HEK293 (cell line): ENCODE measurements at regions not wholly inside any gene's neighbourhood (a gene's known extent, or its start where the extent isn't known, plus 50 kb on each side); places are given as distances from the start of the nearest gene placed in this dataset.

Source experiments
- CTCF ChIA-PET: fragments of 350-600 bp; formaldehyde crosslinking; extraction: SDS; loops from one replicate; lab custom pipeline; 2021; ENCODE audit warnings: antibody characterized with exemption; lab: Yijun Ruan, JAX
- POLR2A ChIA-PET: fragments of 300-600 bp; formaldehyde crosslinking; extraction: SDS; loops from one replicate; lab custom pipeline; 2020; ENCODE audit warnings: antibody characterized with exemption, inconsistent platforms; lab: Yijun Ruan, JAX
- H3K27ac ChIP-seq: fragments of 200-500 bp; sonication (Bioruptor generic); 2 replicates; pipeline ENCODE4 v1.5.1; 2014; ENCODE audit warnings: low read depth, low read length, control low read depth, inconsistent platforms; ENCODE audit errors: extremely low read depth
- H3K36me3 ChIP-seq, 2 experiments: fragments of 200-500 bp in 1 of 2; sonication (Bioruptor generic) in 1 of 2; 1 replicate in 1 of 2; 2 replicates in 1 of 2; pipeline ENCODE4 v1.5.1; 2014 to 2017; ENCODE audit warnings: inconsistent platforms in 2 of 2, low read length in 2 of 2; ENCODE audit not compliant: control insufficient read depth in 2 of 2, insufficient read depth in 1 of 2
- H3K4me1 ChIP-seq: fragments of 200-500 bp; sonication (Bioruptor generic); 2 replicates; pipeline ENCODE4 v1.5.1; 2014; ENCODE audit warnings: mild to moderate bottlenecking, low read length, inconsistent platforms; ENCODE audit not compliant: control insufficient read depth, insufficient read depth
- H3K4me3 ChIP-seq: 2 replicates; pipeline ENCODE4 v1.5.1; 2011; ENCODE audit warnings: low read depth, mild to moderate bottlenecking, control low read depth, low read length, moderate library complexity
- H3K9me3 ChIP-seq: fragments of 200-500 bp; sonication (Bioruptor generic); 2 replicates; pipeline ENCODE4 v1.5.1; 2014; ENCODE audit warnings: low read depth, low read length, inconsistent platforms; ENCODE audit not compliant: control insufficient read depth, insufficient read depth
- BCL11A ChIP-seq: fragments of 450-650 bp; formaldehyde crosslinking; IDR thresholded peaks from 2 replicates; pipeline ENCODE4 v1.5.1; 2016; ENCODE audit warnings: low read depth, missing biosample characterization, missing genetic modification characterization
- EGR2 ChIP-seq: fragments of 450-650 bp; formaldehyde crosslinking; IDR thresholded peaks from 2 replicates; pipeline ENCODE4 v1.5.1; 2016; ENCODE audit warnings: low read depth, missing biosample characterization, missing genetic modification characterization
- GLIS2 ChIP-seq: fragments of 450-650 bp; formaldehyde crosslinking; IDR thresholded peaks from 2 replicates; pipeline ENCODE4 v1.5.1; 2016; ENCODE audit warnings: missing biosample characterization, missing genetic modification characterization
- KLF10 ChIP-seq: fragments of 450-650 bp; IDR thresholded peaks from 2 replicates; pipeline ENCODE4 v1.5.1; 2018; ENCODE audit warnings: missing biosample characterization, mild to moderate bottlenecking, missing genetic modification characterization
- SP3 ChIP-seq: fragments of 450-650 bp; formaldehyde crosslinking; IDR thresholded peaks from 2 replicates; pipeline ENCODE4 v1.5.1; 2016; ENCODE audit warnings: missing biosample characterization, missing genetic modification characterization
- ZBTB1 ChIP-seq: fragments of 450-650 bp; formaldehyde crosslinking; IDR thresholded peaks from 2 replicates; pipeline ENCODE4 v1.5.1; 2016; ENCODE audit warnings: missing biosample characterization, missing genetic modification characterization
- ZBTB48 ChIP-seq: fragments of 450-650 bp; formaldehyde crosslinking; IDR thresholded peaks from 2 replicates; pipeline ENCODE4 v1.5.1; 2016; ENCODE audit warnings: missing biosample characterization, missing genetic modification characterization
- ZFP69B ChIP-seq: fragments of 450-650 bp; formaldehyde crosslinking; IDR thresholded peaks from 2 replicates; pipeline ENCODE4 v1.5.1; 2016; ENCODE audit warnings: missing biosample characterization, missing genetic modification characterization
- ZNF133 ChIP-seq: fragments of 450-650 bp; formaldehyde crosslinking; IDR thresholded peaks from 2 replicates; pipeline ENCODE4 v1.5.1; 2016; ENCODE audit warnings: missing biosample characterization, missing genetic modification characterization
- ZNF184 ChIP-seq: fragments of 450-650 bp; IDR thresholded peaks from 2 replicates; pipeline ENCODE4 v1.5.1; 2018; ENCODE audit warnings: missing biosample characterization, mild to moderate bottlenecking, missing genetic modification characterization
- ZNF19 ChIP-seq: fragments of 450-650 bp; formaldehyde crosslinking; IDR thresholded peaks from 2 replicates; pipeline ENCODE4; 2016; ENCODE audit warnings: missing biosample characterization, missing genetic modification characterization, low read depth
- ZNF2 ChIP-seq: fragments of 450-650 bp; formaldehyde crosslinking; IDR thresholded peaks from 2 replicates; pipeline ENCODE4 v1.5.1; 2016; ENCODE audit warnings: missing biosample characterization, missing genetic modification characterization
- ZNF311 ChIP-seq: fragments of 450-650 bp; formaldehyde crosslinking; IDR thresholded peaks from 2 replicates; pipeline ENCODE4 v1.5.1; 2017; ENCODE audit warnings: missing biosample characterization, missing genetic modification characterization, borderline replicate concordance
- ZNF335 ChIP-seq: fragments of 450-650 bp; formaldehyde crosslinking; conservative IDR thresholded peaks from 2 replicates; pipeline ENCODE4 v1.5.1; 2016; ENCODE audit warnings: missing biosample characterization, missing genetic modification characterization
- ZNF341 ChIP-seq: fragments of 450-650 bp; formaldehyde crosslinking; IDR thresholded peaks from 2 replicates; pipeline ENCODE4; 2016; ENCODE audit warnings: low read depth, missing biosample characterization, missing genetic modification characterization
- ZNF350 ChIP-seq: fragments of 450-650 bp; formaldehyde crosslinking; IDR thresholded peaks from 2 replicates; pipeline ENCODE4 v1.5.0; 2017; ENCODE audit warnings: missing biosample characterization, mild to moderate bottlenecking, missing genetic modification characterization
- ZNF426 ChIP-seq: fragments of 450-650 bp; formaldehyde crosslinking; IDR thresholded peaks from 2 replicates; pipeline ENCODE4 v1.5.1; 2017; ENCODE audit warnings: missing biosample characterization, missing genetic modification characterization, mild to moderate bottlenecking, inconsistent platforms, moderate library complexity
- ZNF48 ChIP-seq: fragments of 450-650 bp; formaldehyde crosslinking; IDR thresholded peaks from 2 replicates; pipeline ENCODE4 v1.5.1; 2016; ENCODE audit warnings: missing biosample characterization, missing genetic modification characterization
- ZNF555 ChIP-seq: fragments of 450-650 bp; formaldehyde crosslinking; conservative IDR thresholded peaks from 2 replicates; pipeline ENCODE4 v1.5.1; 2017; ENCODE audit warnings: missing biosample characterization, mild to moderate bottlenecking, missing genetic modification characterization, inconsistent platforms
- ZNF585B ChIP-seq: fragments of 450-650 bp; formaldehyde crosslinking; IDR thresholded peaks from 2 replicates; pipeline ENCODE4 v1.5.1; 2016; ENCODE audit warnings: missing biosample characterization, missing genetic modification characterization
- ZNF658 ChIP-seq: fragments of 450-650 bp; formaldehyde crosslinking; IDR thresholded peaks from 2 replicates; pipeline ENCODE4; 2016; ENCODE audit warnings: missing biosample characterization, missing genetic modification characterization
- ZNF660 ChIP-seq: fragments of 450-650 bp; IDR thresholded peaks from 2 replicates; pipeline ENCODE4 v1.5.1; 2018; ENCODE audit warnings: missing biosample characterization, mild to moderate bottlenecking, missing genetic modification characterization
- ZNF677 ChIP-seq: fragments of 450-650 bp; IDR thresholded peaks from 2 replicates; pipeline ENCODE4 v1.5.0; 2018; ENCODE audit warnings: missing biosample characterization, mild to moderate bottlenecking, missing genetic modification characterization, moderate library complexity
- ZNF776 ChIP-seq: fragments of 450-650 bp; formaldehyde crosslinking; IDR thresholded peaks from 2 replicates; pipeline ENCODE4 v1.5.0; 2017; ENCODE audit warnings: missing biosample characterization, missing genetic modification characterization, borderline replicate concordance
- ZNF791 ChIP-seq: fragments of 450-650 bp; formaldehyde crosslinking; IDR thresholded peaks from 2 replicates; pipeline ENCODE4 v1.5.1; 2016; ENCODE audit warnings: missing biosample characterization, missing genetic modification characterization
- ZNF830 ChIP-seq: fragments of 450-650 bp; IDR thresholded peaks from 2 replicates; pipeline ENCODE4 v1.5.0; 2018; ENCODE audit warnings: missing biosample characterization, missing genetic modification characterization, low read depth, mild to moderate bottlenecking, moderate library complexity
- TF ChIP-seq, protein P1 (sequence below): fragments of 450-650 bp; formaldehyde crosslinking; IDR thresholded peaks from 2 replicates; pipeline ENCODE4 v1.5.1; 2016; ENCODE audit warnings: missing biosample characterization, missing genetic modification characterization, borderline replicate concordance
- TF ChIP-seq, protein P2 (sequence below): fragments of 450-650 bp; formaldehyde crosslinking; IDR thresholded peaks from 2 replicates; pipeline ENCODE4 v1.5.1; 2016; ENCODE audit warnings: missing biosample characterization, missing genetic modification characterization
- TF ChIP-seq, protein P3 (sequence below): sonication (generic); formaldehyde crosslinking; IDR thresholded peaks from 2 replicates; pipeline ENCODE4 v1.8.1; 2022; ENCODE audit warnings: mild to moderate bottlenecking, moderate library complexity, missing genetic modification reagents
- TF ChIP-seq, protein P4 (sequence below): fragments of 450-650 bp; formaldehyde crosslinking; IDR thresholded peaks from 2 replicates; pipeline ENCODE4 v1.5.1; 2016; ENCODE audit warnings: missing biosample characterization, missing genetic modification characterization

DNA sequence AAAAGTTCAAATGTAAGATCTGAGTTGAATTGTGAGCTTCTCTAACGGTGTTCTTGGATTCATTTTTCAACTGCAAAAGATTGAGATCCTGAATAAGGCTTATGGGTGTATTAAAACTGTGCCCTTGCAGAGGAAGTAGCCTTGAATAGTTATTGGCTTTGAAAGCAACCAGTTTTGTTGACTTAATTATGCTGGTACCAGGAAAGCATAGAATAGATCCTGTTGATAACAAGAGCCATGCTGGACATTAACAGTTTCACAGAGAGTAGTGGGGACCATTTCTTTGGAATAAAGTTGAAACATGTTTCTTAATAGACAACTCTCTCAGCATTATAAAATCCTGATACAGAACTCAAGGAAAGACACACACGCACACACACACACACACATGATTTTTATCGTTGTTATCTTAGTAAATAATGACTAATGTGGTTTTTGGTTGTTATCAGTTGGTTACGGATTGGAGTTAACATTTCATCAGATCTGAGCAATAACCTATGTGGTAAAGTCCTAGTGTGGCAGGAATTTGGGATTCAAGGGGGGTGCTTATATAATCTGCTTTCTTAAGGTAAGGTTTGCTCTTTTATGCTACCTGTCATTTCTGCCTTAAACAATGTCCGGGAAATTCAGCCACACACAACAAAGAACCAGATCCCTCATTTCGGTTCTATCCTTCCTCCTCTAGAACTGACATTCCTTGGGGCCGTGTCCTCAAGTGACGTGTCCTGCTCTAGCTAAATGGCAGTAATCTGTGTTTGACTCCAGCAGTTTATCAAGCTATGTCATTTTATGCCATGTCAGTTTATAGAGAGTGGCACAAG, 330.9 kb downstream of the CHRM3 start:
- Histone ChIP-seq H3K36me3 (no peaks in the 10 kb centered on the region), H3K4me3 (no peak overlapping the region), H3K4me1 (peaks cover 10% of the 10 kb centered on the region), H3K9me3 (no peaks in the 10 kb centered on the region), H3K27ac (no peak overlapping the region)
- TF ChIP-seq ZNF335 (tag by site-specific recombination) (no peak), ZNF341 (tag by site-specific recombination) (no peak), KLF10 (tag by site-specific recombination) (no peak), ZNF585B (tag by site-specific recombination) (no peak), ZNF19 (tag by site-specific recombination) (no peak), ZNF776 (tag by site-specific recombination) (no peak), ZNF311 (tag by site-specific recombination) (no peak), ZFP69B (no peak), ZNF133 (tag by site-specific recombination) (no peak), EGR2 (no peak), GLIS2 (tag by site-specific recombination) (no peak), ZNF660 (no peak), ZNF658 (tag by site-specific recombination) (no peak), ZNF426 (no peak), ZNF677 (tag by site-specific recombination) (no peak), ZNF184 (no peak), ZNF2 (tag by site-specific recombination) (no peak)
- TF ChIP-seq, protein P1, sequence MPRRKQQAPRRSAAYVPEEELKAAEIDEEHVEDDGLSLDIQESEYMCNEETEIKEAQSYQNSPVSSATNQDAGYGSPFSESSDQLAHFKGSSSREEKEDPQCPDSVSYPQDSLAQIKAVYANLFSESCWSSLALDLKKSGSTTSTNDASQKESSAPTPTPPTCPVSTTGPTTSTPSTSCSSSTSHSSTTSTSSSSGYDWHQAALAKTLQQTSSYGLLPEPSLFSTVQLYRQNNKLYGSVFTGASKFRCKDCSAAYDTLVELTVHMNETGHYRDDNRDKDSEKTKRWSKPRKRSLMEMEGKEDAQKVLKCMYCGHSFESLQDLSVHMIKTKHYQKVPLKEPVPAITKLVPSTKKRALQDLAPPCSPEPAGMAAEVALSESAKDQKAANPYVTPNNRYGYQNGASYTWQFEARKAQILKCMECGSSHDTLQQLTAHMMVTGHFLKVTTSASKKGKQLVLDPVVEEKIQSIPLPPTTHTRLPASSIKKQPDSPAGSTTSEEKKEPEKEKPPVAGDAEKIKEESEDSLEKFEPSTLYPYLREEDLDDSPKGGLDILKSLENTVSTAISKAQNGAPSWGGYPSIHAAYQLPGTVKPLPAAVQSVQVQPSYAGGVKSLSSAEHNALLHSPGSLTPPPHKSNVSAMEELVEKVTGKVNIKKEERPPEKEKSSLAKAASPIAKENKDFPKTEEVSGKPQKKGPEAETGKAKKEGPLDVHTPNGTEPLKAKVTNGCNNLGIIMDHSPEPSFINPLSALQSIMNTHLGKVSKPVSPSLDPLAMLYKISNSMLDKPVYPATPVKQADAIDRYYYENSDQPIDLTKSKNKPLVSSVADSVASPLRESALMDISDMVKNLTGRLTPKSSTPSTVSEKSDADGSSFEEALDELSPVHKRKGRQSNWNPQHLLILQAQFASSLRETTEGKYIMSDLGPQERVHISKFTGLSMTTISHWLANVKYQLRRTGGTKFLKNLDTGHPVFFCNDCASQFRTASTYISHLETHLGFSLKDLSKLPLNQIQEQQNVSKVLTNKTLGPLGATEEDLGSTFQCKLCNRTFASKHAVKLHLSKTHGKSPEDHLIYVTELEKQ (tag by site-specific recombination) = no peak
- TF ChIP-seq, protein P2, sequence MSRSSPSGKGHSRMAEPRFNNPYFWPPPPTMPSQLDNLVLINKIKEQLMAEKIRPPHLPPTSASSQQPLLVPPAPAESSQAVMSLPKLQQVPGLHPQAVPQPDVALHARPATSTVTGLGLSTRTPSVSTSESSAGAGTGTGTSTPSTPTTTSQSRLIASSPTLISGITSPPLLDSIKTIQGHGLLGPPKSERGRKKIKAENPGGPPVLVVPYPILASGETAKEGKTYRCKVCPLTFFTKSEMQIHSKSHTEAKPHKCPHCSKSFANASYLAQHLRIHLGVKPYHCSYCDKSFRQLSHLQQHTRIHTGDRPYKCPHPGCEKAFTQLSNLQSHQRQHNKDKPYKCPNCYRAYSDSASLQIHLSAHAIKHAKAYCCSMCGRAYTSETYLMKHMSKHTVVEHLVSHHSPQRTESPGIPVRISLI (tag by site-specific recombination) = no peak
- ChIA-PET POLR2A (no interaction called here), CTCF (interaction anchor here (0.6 to 0.7 kb wide), 2 partner anchors 8 to 284 kb away, joined by 3 to 4 read pairs; no protein-coding TSS in a partner anchor)

DNA sequence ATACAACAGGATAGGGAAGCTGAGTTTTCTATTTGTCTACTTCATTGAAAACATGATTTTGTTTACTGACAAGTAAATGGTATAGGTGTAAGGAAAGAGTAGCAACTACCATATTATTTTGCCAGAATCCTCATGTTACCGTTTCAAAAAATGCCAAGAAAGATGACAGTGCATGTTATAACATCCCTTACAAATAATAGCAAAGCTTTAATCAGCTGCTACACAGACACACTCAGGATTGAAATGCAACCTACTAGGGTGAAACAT, 331.5 kb downstream of the CHRM3 start:
- Histone ChIP-seq H3K4me3 (no peak overlapping the region), H3K4me1 (peaks cover 10% of the 10 kb centered on the region), H3K9me3 (no peaks in the 10 kb centered on the region), H3K27ac (no peak overlapping the region), H3K36me3 (no peaks in the 10 kb centered on the region)
- ChIA-PET POLR2A (no interaction called here), CTCF (interaction anchor here (0.6 to 1.1 kb wide), 2 partner anchors 9 to 464 kb away, joined by 3 read pairs; no protein-coding TSS in a partner anchor)
- TF ChIP-seq ZNF555 (tag by site-specific recombination) (no peak), ZNF660 (no peak), ZBTB1 (tag by site-specific recombination) (no peak), ZNF350 (tag by site-specific recombination) (no peak), ZNF48 (tag by site-specific recombination) (no peak), BCL11A (tag by site-specific recombination) (no peak), ZNF791 (no peak), ZNF830 (tag by site-specific recombination) (no peak), ZBTB48 (tag by site-specific recombination) (no peak), SP3 (tag by site-specific recombination) (no peak)
- TF ChIP-seq, protein P3, sequence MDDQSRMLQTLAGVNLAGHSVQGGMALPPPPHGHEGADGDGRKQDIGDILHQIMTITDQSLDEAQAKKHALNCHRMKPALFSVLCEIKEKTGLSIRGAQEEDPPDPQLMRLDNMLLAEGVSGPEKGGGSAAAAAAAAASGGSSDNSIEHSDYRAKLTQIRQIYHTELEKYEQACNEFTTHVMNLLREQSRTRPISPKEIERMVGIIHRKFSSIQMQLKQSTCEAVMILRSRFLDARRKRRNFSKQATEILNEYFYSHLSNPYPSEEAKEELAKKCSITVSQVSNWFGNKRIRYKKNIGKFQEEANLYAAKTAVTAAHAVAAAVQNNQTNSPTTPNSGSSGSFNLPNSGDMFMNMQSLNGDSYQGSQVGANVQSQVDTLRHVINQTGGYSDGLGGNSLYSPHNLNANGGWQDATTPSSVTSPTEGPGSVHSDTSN = no peak
- TF ChIP-seq, protein P4, sequence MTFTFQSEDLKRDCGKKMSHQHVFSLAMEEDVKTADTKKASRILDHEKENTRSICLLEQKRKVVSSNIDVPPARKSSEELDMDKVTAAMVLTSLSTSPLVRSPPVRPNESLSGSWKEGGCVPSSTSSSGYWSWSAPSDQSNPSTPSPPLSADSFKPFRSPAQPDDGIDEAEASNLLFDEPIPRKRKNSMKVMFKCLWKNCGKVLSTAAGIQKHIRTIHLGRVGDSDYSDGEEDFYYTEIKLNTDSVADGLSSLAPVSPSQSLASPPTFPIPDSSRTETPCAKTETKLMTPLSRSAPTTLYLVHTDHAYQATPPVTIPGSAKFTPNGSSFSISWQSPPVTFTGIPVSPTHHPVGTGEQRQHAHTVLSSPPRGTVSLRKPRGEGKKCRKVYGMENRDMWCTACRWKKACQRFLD (tag by site-specific recombination) = no peak
